ENCODE measurements at regions not wholly inside any gene's neighbourhood (a gene's known extent, or its start where the extent isn't known, plus 50 kb on each side); places are given as distances from the start of the nearest gene placed in this dataset.
"Not testable (repeated sequence)": the region's sequence is repeated elsewhere in the genome, so short reads cannot be mapped to it uniquely, and the experiment has no call there.

DNA sequence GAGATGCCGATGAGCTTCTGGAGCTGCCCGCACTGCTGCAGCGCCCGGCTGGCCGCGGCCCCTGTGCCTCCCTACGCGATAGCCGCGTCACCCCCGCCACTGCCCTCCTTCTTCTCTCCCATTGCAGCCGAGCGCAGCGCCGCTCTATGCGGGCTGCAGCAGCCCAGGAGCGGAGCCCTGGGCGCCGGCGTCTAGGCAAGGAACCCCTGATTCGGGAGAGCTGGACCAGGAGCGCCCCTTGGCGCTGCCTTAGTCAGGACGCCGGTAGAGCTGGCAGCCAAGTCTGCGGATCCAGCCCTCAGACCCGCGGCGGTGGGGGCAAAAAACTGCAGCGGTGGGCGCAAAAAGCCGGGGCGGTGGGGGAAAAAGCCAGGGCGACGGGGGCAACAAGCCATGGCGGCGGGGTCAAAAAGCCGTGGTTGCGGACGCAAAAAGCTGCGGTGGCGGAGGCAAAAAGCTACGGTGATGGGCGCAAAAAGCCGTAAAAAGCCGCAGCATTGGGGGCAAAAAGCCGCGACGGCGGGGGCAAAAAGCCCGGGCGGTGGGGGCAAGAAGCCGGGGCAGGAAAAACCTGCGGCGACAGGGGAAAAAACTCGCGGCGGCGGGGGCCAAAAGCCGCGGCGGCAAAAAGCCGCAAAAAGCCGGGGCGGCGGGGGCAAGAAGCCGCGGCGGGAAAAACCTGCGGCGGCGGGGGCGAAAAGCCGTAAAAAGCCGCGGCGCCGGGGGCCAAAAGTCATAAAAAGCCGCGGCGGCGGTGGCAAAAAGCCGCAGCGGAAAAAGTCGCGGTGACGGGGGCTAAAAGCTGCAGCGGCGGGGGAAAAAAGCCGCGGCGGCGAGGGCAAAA is 1668.6 kb downstream of the RPIA start:
- H3K4me1 ChIP-seq (ENCODE audit: insufficient read depth, low read length); H3K27ac Mint-ChIP-seq (ENCODE audit: unreplicated experiment); H4K20me1 ChIP-seq (ENCODE audit: insufficient read depth, low read length); H3K4me3 Mint-ChIP-seq (ENCODE audit: unreplicated experiment); H3K4me3 ChIP-seq (ENCODE audit: insufficient read depth, low read depth, low read length); DNase-seq (ENCODE audit: low read depth); H3K27me3 Mint-ChIP-seq (ENCODE audit: low read depth, unreplicated experiment); FAIRE-seq; H3K27ac ChIP-seq (ENCODE audit: low read depth, low read length); H3K9me3 Mint-ChIP-seq (ENCODE audit: unreplicated experiment); H3K27me3 ChIP-seq (ENCODE audit: insufficient read depth, low read length); H3K9ac ChIP-seq (ENCODE audit: low read length); H3K79me2 ChIP-seq (ENCODE audit: insufficient read depth, low read length); H3K36me3 ChIP-seq (ENCODE audit: insufficient read depth, low read length); H2AFZ ChIP-seq (ENCODE audit: low read depth, low read length); H3K4me1 Mint-ChIP-seq (ENCODE audit: low read depth, unreplicated experiment); H3K36me3 Mint-ChIP-seq (ENCODE audit: low read depth, unreplicated experiment); H3K9me3 ChIP-seq (ENCODE audit: insufficient read depth, low read depth, low read length): not testable (repeated sequence)
- H3K4me2 ChIP-seq (ENCODE audit: low read length), result peak overlapping the region; percentile 33

DNA sequence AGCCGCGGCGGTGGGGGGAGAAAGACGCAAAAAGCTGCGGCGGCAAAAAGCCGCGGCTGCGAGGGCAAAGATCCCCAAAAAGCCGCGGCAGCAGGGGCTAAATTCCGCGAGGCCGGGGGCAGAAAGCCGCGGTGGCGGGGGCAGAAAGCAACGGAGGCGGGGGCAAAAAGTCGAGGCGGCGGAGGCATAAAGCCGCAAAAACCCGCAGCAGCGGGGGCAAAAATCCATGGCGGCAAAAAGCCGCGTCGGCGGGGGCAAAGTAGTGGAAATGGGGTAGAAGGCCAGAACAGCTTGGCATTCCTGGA is 1669.2 kb downstream of the RPIA start:
- not testable (repeated sequence) for H3K27ac Mint-ChIP-seq (ENCODE audit: unreplicated experiment); DNase-seq (ENCODE audit: low read depth); H3K27ac ChIP-seq (ENCODE audit: low read depth, low read length); H3K36me3 ChIP-seq (ENCODE audit: insufficient read depth, low read length); H3K27me3 ChIP-seq (ENCODE audit: insufficient read depth, low read length); FAIRE-seq; H3K27me3 Mint-ChIP-seq (ENCODE audit: low read depth, unreplicated experiment); H3K4me3 Mint-ChIP-seq (ENCODE audit: unreplicated experiment); H4K20me1 ChIP-seq (ENCODE audit: insufficient read depth, low read length); H3K4me1 Mint-ChIP-seq (ENCODE audit: low read depth, unreplicated experiment); H3K9ac ChIP-seq (ENCODE audit: low read length); H3K79me2 ChIP-seq (ENCODE audit: insufficient read depth, low read length); H3K4me3 ChIP-seq (ENCODE audit: insufficient read depth, low read depth, low read length); H2AFZ ChIP-seq (ENCODE audit: low read depth, low read length); H3K4me1 ChIP-seq (ENCODE audit: insufficient read depth, low read length); H3K36me3 Mint-ChIP-seq (ENCODE audit: low read depth, unreplicated experiment); H3K9me3 Mint-ChIP-seq (ENCODE audit: unreplicated experiment); H3K9me3 ChIP-seq (ENCODE audit: insufficient read depth, low read depth, low read length)
- H3K4me2 ChIP-seq (ENCODE audit: low read length), result peak overlapping the region; percentile 33
